SK-N-SH treated with all-trans-retinoic acid at 6 μM for 48 hours (cell line): ENCODE measurements at regions not wholly inside any gene's neighbourhood (a gene's known extent, or its start where the extent isn't known, plus 50 kb on each side); places are given as distances from the start of the nearest gene placed in this dataset.

Experiments
- ARNTL ChIP-seq: fragments of 450-650 bp; formaldehyde crosslinking; IDR thresholded peaks from 2 replicates; pipeline ENCODE4 v1.5.0; 2020; ENCODE audit warnings: low read depth, mild to moderate bottlenecking, moderate library complexity, borderline replicate concordance
- ZFP3 ChIP-seq: fragments of 250-450 bp; sonication (Bioruptor Pico); IDR thresholded peaks from 2 replicates; pipeline ENCODE4 v1.5.0; 2020; ENCODE audit warnings: mild to moderate bottlenecking, moderate library complexity
- TF ChIP-seq, protein P1 (sequence below): fragments of 250-450 bp; sonication (Bioruptor Pico); IDR thresholded peaks from 2 replicates; pipeline ENCODE4 v1.8.0; 2020; ENCODE audit warnings: mild to moderate bottlenecking, moderate library complexity, borderline replicate concordance

DNA sequence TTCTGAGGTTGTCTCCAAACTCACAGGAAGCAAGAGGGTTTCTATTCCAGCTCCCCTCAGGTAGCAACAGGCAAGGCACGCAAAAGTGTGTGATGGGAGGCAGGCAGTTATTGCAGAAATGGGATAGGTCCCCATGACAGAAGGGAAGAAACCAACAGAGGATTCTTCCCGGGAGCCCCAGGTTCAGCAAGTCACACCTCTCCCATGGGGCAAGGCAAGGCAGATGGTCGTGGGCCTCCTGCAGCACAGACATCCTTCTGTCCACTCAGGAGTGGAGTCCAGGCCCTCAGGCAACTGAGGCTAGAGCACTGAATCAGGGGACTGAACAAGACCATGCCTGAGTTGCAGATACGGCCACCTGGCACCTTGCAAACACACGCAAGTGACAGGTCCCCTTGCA, 424.9 kb upstream of the IRX4 start:
- no peak for TF ChIP-seq ARNTL (CRISPR knock-in tag)
- TF ChIP-seq ZFP3 (CRISPR knock-in tag), result no peak
- TF ChIP-seq, protein P1, sequence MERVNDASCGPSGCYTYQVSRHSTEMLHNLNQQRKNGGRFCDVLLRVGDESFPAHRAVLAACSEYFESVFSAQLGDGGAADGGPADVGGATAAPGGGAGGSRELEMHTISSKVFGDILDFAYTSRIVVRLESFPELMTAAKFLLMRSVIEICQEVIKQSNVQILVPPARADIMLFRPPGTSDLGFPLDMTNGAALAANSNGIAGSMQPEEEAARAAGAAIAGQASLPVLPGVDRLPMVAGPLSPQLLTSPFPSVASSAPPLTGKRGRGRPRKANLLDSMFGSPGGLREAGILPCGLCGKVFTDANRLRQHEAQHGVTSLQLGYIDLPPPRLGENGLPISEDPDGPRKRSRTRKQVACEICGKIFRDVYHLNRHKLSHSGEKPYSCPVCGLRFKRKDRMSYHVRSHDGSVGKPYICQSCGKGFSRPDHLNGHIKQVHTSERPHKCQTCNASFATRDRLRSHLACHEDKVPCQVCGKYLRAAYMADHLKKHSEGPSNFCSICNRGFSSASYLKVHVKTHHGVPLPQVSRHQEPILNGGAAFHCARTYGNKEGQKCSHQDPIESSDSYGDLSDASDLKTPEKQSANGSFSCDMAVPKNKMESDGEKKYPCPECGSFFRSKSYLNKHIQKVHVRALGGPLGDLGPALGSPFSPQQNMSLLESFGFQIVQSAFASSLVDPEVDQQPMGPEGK (CRISPR knock-in tag), result no peak
